ENCODE measurements at regions not wholly inside any gene's neighbourhood (a gene's known extent, or its start where the extent isn't known, plus 50 kb on each side); places are given as distances from the start of the nearest gene placed in this dataset.

DNA sequence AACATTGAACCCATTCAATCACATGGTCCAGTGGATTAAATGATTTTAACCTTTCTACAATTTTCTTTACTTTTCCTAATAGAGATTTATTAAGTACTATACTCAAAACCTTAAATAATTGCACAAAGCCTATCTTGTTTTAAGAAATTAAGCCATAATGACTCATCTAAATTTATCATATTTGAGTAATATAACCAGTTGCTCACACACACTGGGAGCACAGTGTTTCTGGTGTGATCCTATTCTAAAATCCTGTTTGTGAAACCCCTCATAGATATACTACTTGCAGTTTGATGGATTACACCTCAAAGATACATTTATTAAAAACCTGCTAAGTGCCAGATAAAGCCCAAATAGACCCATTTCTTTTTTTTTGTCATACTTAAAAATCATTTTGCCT is 668.3 kb upstream of the CDH18 start (continued):
- TF ChIP-seq TCF12 (IDR thresholded peaks at IDR 0.05; ENCODE audit: low read depth, low read length) (no peak), SIX5 (IDR thresholded peaks at IDR 0.05; ENCODE audit: low read depth, low read length, severe bottlenecking) (no peak), NR2C2 (IDR thresholded peaks at IDR 0.05; ENCODE audit: borderline replicate concordance, control insufficient read depth, insufficient read length, low read depth) (no peak)
- TF ChIP-seq, protein P1, sequence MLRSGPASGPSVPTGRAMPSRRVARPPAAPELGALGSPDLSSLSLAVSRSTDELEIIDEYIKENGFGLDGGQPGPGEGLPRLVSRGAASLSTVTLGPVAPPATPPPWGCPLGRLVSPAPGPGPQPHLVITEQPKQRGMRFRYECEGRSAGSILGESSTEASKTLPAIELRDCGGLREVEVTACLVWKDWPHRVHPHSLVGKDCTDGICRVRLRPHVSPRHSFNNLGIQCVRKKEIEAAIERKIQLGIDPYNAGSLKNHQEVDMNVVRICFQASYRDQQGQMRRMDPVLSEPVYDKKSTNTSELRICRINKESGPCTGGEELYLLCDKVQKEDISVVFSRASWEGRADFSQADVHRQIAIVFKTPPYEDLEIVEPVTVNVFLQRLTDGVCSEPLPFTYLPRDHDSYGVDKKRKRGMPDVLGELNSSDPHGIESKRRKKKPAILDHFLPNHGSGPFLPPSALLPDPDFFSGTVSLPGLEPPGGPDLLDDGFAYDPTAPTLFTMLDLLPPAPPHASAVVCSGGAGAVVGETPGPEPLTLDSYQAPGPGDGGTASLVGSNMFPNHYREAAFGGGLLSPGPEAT (IDR thresholded peaks at IDR 0.05; ENCODE audit: low read depth) = no peak
- TF ChIP-seq, protein P2, sequence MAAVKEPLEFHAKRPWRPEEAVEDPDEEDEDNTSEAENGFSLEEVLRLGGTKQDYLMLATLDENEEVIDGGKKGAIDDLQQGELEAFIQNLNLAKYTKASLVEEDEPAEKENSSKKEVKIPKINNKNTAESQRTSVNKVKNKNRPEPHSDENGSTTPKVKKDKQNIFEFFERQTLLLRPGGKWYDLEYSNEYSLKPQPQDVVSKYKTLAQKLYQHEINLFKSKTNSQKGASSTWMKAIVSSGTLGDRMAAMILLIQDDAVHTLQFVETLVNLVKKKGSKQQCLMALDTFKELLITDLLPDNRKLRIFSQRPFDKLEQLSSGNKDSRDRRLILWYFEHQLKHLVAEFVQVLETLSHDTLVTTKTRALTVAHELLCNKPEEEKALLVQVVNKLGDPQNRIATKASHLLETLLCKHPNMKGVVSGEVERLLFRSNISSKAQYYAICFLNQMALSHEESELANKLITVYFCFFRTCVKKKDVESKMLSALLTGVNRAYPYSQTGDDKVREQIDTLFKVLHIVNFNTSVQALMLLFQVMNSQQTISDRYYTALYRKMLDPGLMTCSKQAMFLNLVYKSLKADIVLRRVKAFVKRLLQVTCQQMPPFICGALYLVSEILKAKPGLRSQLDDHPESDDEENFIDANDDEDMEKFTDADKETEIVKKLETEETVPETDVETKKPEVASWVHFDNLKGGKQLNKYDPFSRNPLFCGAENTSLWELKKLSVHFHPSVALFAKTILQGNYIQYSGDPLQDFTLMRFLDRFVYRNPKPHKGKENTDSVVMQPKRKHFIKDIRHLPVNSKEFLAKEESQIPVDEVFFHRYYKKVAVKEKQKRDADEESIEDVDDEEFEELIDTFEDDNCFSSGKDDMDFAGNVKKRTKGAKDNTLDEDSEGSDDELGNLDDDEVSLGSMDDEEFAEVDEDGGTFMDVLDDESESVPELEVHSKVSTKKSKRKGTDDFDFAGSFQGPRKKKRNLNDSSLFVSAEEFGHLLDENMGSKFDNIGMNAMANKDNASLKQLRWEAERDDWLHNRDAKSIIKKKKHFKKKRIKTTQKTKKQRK (IDR thresholded peaks at IDR 0.05; ENCODE audit: low read depth, low read length) = no peak

DNA sequence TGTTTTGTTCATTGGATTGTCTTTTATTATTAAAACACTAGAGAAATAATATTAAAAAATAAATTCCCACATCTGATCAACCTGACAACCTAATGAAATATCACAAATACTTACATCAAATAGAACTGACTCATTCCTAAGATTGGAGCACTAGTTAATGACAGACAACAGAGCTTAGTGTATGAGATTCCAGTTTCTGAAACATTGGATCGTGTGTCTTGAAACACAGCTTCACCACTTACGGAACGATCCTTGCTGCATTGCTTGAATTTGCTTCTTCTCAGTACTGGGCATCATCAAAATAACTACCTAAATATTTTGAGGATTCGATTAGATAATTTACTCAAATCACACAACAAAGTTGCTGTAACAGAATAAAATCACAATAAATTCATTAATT is 667.2 kb upstream of the CDH18 start:
- no TSS peak for BruUV-seq (replicated peaks)
- H3K27me3 ChIP-seq (replicated peaks in 1 of 2; ENCODE audit: control insufficient read depth in 2 of 2, insufficient read depth in 2 of 2, low read length in 1 of 2) = no peaks in the 10 kb centered on the region
- no peak overlapping the region for H3K4me3 ChIP-seq
- H3K4me2 ChIP-seq (ENCODE audit: control insufficient read depth, insufficient read depth) = no peak overlapping the region
- intact Hi-C loops (cut with micrococcal nuclease; ENCODE audit: unreplicated experiment) (no loop called here), in situ Hi-C loops (cut with MboI) (no loop called here)
- ChIA-PET CTCF (no interaction called here), POLR2A (no interaction called here), SMC1A (ENCODE audit: uncharacterized antibody, unreplicated experiment) (no interaction called here), RAD21 (ENCODE audit: unreplicated experiment) (no interaction called here)
- no peaks in the 10 kb centered on the region for H3K79me2 ChIP-seq (ENCODE audit: control insufficient read depth, insufficient read depth, low read length)
- H3K9me3 ChIP-seq (replicated peaks; ENCODE audit: control insufficient read depth, insufficient read depth, low read length) = no peaks in the 10 kb centered on the region
- 33% methylated on average over 4 of the region's 4 CpGs for WGBS (ENCODE audit: insufficient coverage, insufficient replicate concordance, low lambda C conversion rate, missing lambda C conversion rate)
- ATAC-seq (no peak), DNase-seq (ENCODE audit: low read depth, low spot score) (no peak), FAIRE-seq (no peak)
- H2AFZ ChIP-seq (ENCODE audit: control insufficient read depth, low read depth, low read length) = no peak overlapping the region
- no peaks in the 10 kb centered on the region for H3K4me1 ChIP-seq (ENCODE audit: control insufficient read depth, insufficient read depth, low read length)
- TF ChIP-seq GATAD2B (conservative IDR thresholded peaks at IDR 0.05; ENCODE audit: low read depth) (no peak), GABPA (IDR thresholded peaks at IDR 0.05; ENCODE audit: low read depth) (no peak), NR2C1 (IDR thresholded peaks at IDR 0.05) (no peak)
- TF ChIP-seq, protein P3, sequence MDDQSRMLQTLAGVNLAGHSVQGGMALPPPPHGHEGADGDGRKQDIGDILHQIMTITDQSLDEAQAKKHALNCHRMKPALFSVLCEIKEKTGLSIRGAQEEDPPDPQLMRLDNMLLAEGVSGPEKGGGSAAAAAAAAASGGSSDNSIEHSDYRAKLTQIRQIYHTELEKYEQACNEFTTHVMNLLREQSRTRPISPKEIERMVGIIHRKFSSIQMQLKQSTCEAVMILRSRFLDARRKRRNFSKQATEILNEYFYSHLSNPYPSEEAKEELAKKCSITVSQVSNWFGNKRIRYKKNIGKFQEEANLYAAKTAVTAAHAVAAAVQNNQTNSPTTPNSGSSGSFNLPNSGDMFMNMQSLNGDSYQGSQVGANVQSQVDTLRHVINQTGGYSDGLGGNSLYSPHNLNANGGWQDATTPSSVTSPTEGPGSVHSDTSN (IDR thresholded peaks at IDR 0.05; ENCODE audit: insufficient replicate concordance, low read depth, low read length) = no peak
- no peak overlapping the region for H3K27ac ChIP-seq (ENCODE audit: control insufficient read depth, insufficient read depth)
- H3K36me3 ChIP-seq (ENCODE audit: control insufficient read depth in 2 of 2, insufficient read depth in 2 of 2, low read length in 1 of 2) = no peaks in the 10 kb centered on the region
- H3K9ac ChIP-seq (ENCODE audit: control insufficient read depth, insufficient read depth, low read length) = no peak overlapping the region
- no peaks in the 10 kb centered on the region for H4K20me1 ChIP-seq (ENCODE audit: control insufficient read depth, insufficient read depth)

Data from GM12878 (cell line).